GM23338 (cell line): ENCODE measurements at regions not wholly inside any gene's neighbourhood (a gene's known extent, or its start where the extent isn't known, plus 50 kb on each side); places are given as distances from the start of the nearest gene placed in this dataset.
"Not testable (repeated sequence)": the region's sequence is repeated elsewhere in the genome, so short reads cannot be mapped to it uniquely, and the experiment has no call there.

ENCODE experiments used
- CREB1 ChIP-seq: fragments of 250-450 bp; sonication (Bioruptor Pico); IDR thresholded peaks from 2 replicates; pipeline ENCODE4 v1.5.0; 2020; ENCODE audit warnings: low read depth, mild to moderate bottlenecking, moderate library complexity
- CTCF ChIP-seq, 2 experiments: fragments of 200-600 bp in 1 of 2; sonication (generic) in 1 of 2; conservative IDR thresholded peaks; 2 replicates each; pipeline versions ENCODE4 v1.5.1 to v1.6.1; 2016 to 2017; ENCODE audit warnings: antibody characterized with exemption in 2 of 2, low read depth in 2 of 2, mild to moderate bottlenecking in 2 of 2, moderate library complexity in 1 of 2
- EZH2 ChIP-seq: fragments of 200-600 bp; sonication (generic); IDR thresholded peaks from one replicate; pipeline ENCODE4 v1.8.0; 2017; ENCODE audit warnings: antibody characterized with exemption, mild to moderate bottlenecking, low read depth; ENCODE audit not compliant: unreplicated experiment
- POLR2AphosphoS5 ChIP-seq: IDR thresholded peaks from 2 replicates; pipeline ENCODE4 v1.6.1; 2016; ENCODE audit warnings: antibody characterized with exemption, low read depth

- not testable (repeated sequence) for TF ChIP-seq POLR2AphosphoS5; CTCF (conservative IDR thresholded peaks at IDR 0.05; ENCODE audit: low read depth in 2 of 2); EZH2; CREB1
Measured at GRCh38 chr2:106320439-106320838, 126.3 kb upstream of the UXS1 start.
